Putamen (tissue), 1 donor: ENCODE measurements at regions not wholly inside any gene's neighbourhood (a gene's known extent, or its start where the extent isn't known, plus 50 kb on each side); places are given as distances from the start of the nearest gene placed in this dataset.
A peak's percentile ranks its signal among the peaks of the same experiment; 100 is the strongest.

ENCODE experiments used
- DNase-seq: peaks from one replicate; pipeline ENCODE4 v3.0.0-alpha.2; 2016; ENCODE audit warnings: low spot score

- no peak for DNase-seq
Observed at GRCh38 chr10:10811562-10811961, 206.1 kb upstream of the CELF2 start.

GRCh38 chr10:10813656-10814055 lies 204.0 kb upstream of the CELF2 start:
- no peak for DNase-seq

GRCh38 chr10:10814069-10814468 lies 203.6 kb upstream of the CELF2 start:
- DNase-seq: no peak

GRCh38 chr10:10816447-10816846 lies 201.2 kb upstream of the CELF2 start:
- DNase-seq: no peak

GRCh38 chr10:10817609-10818008 lies 200.1 kb upstream of the CELF2 start:
- DNase-seq: no peak

GRCh38 chr10:10818082-10818481 lies 199.6 kb upstream of the CELF2 start:
- no peak for DNase-seq

GRCh38 chr10:10819206-10819856 lies 198.3 kb upstream of the CELF2 start:
- no peak for DNase-seq

- DNase-seq: no peak
Observed at GRCh38 chr10:10821926-10822325, 195.7 kb upstream of the CELF2 start.

- DNase-seq: no peak
Observed at GRCh38 chr10:10824591-10825148, 193.0 kb upstream of the CELF2 start.

GRCh38 chr10:10826125-10826524 lies 191.5 kb upstream of the CELF2 start:
- DNase-seq: no peak

- no peak for DNase-seq
Observed at GRCh38 chr10:10828623-10829022, 189.0 kb upstream of the CELF2 start.

GRCh38 chr10:10829576-10829975 lies 188.1 kb upstream of the CELF2 start:
- no peak for DNase-seq

- DNase-seq: no peak
Observed at GRCh38 chr10:10830293-10830986, 187.2 kb upstream of the CELF2 start.

- no peak for DNase-seq
Observed at GRCh38 chr10:10831085-10831484, 186.6 kb upstream of the CELF2 start.

GRCh38 chr10:10833955-10834354 lies 183.7 kb upstream of the CELF2 start:
- DNase-seq: no peak

GRCh38 chr10:10844251-10844650 lies 173.4 kb upstream of the CELF2 start:
- no peak for DNase-seq

- no peak for DNase-seq
Observed at GRCh38 chr10:10845185-10845584, 172.5 kb upstream of the CELF2 start.

- no peak for DNase-seq
Observed at GRCh38 chr10:10845826-10846503, 171.7 kb upstream of the CELF2 start.

- peak; percentile 66 for DNase-seq
Observed at GRCh38 chr10:10846504-10846900, 171.2 kb upstream of the CELF2 start.

GRCh38 chr10:10847387-10847786 lies 170.3 kb upstream of the CELF2 start:
- DNase-seq: peak; percentile 63

- DNase-seq: no peak
Observed at GRCh38 chr10:10848488-10849111, 169.1 kb upstream of the CELF2 start.

- no peak for DNase-seq
Observed at GRCh38 chr10:10849306-10849705, 168.4 kb upstream of the CELF2 start.

GRCh38 chr10:10850214-10850613 lies 167.5 kb upstream of the CELF2 start:
- no peak for DNase-seq
